IPS DF 6.9 (cell line): ENCODE measurements at regions not wholly inside any gene's neighbourhood (a gene's known extent, or its start where the extent isn't known, plus 50 kb on each side); places are given as distances from the start of the nearest gene placed in this dataset.

ENCODE experiments used
- DNase-seq: peaks from one replicate; pipeline ENCODE4 v3.0.0-alpha.2; 2013; ENCODE audit warnings: low read depth, low spot score
- H3K27ac ChIP-seq: one replicate; pipeline ENCODE4 v1.5.1; 2013; ENCODE audit warnings: low read length, control low read depth
- H3K27me3 ChIP-seq: 2 replicates; pipeline ENCODE4 v1.6.1; 2013; ENCODE audit warnings: mild to moderate bottlenecking, low read length; ENCODE audit not compliant: control insufficient read depth, insufficient read depth
- H3K36me3 ChIP-seq: 2 replicates; pipeline ENCODE4 v1.6.1; 2013; ENCODE audit warnings: low read length; ENCODE audit not compliant: control insufficient read depth, insufficient read depth
- H3K4me1 ChIP-seq: 2 replicates; pipeline ENCODE4 v1.6.1; 2013; ENCODE audit warnings: low read length; ENCODE audit not compliant: control insufficient read depth, insufficient read depth
- H3K4me3 ChIP-seq: 2 replicates; pipeline ENCODE4 v1.5.1; 2013; ENCODE audit warnings: mild to moderate bottlenecking, low read length
- H3K9me3 ChIP-seq: 2 replicates; pipeline ENCODE4 v1.6.1; 2013; ENCODE audit warnings: low read length, inconsistent platforms; ENCODE audit not compliant: control insufficient read depth, insufficient read depth
- WGBS: extraction: QIAGEN DNeasy Blood & Tissue Kit; methylation state at CpG from one replicate; pipeline ENCODE4 v1.1.7; 2013; ENCODE audit warnings: mixed read lengths, missing lambda C conversion rate; ENCODE audit not compliant: insufficient read length, insufficient coverage; 5-methylcytosine and 5-hydroxymethylcytosine counted together

GRCh38 chr2:241991299-241991698, 121.8 kb downstream of the RTP5 start:
- no peaks in the 10 kb centered on the region for H3K4me1 ChIP-seq
- H3K27me3 ChIP-seq, result no peaks in the 10 kb centered on the region
- no peak overlapping the region for H3K27ac ChIP-seq
- no peak overlapping the region for H3K4me3 ChIP-seq
- H3K9me3 ChIP-seq, result peaks cover 5% of the 10 kb centered on the region
- WGBS, result no CpG with 5 or more reads among the region's 26 CpGs
- no peak for DNase-seq
- peaks cover 2% of the 10 kb centered on the region for H3K36me3 ChIP-seq

- no peak overlapping the region for H3K27ac ChIP-seq
- H3K27me3 ChIP-seq, result no peaks in the 10 kb centered on the region; the same call in 1 of the 2 replicates
- H3K9me3 ChIP-seq, result peaks cover 5% of the 10 kb centered on the region
- no CpG with 5 or more reads among the region's 14 CpGs for WGBS
- H3K4me1 ChIP-seq, result no peaks in the 10 kb centered on the region
- no peak for DNase-seq
- peaks cover 2% of the 10 kb centered on the region for H3K36me3 ChIP-seq
- H3K4me3 ChIP-seq, result no peak overlapping the region
These were observed 123.2 kb downstream of the RTP5 start for GRCh38 chr2:241992753-241993152.

GRCh38 chr2:241993386-241994005, 124.0 kb downstream of the RTP5 start:
- Histone ChIP-seq H3K9me3 (peaks cover 5% of the 10 kb centered on the region; the same call in 1 of the 2 replicates), H3K4me3 (no peak overlapping the region), H3K27me3 (no peaks in the 10 kb centered on the region; the same call in 1 of the 2 replicates), H3K4me1 (no peaks in the 10 kb centered on the region), H3K27ac (no peak overlapping the region), H3K36me3 (peaks cover 2% of the 10 kb centered on the region)
- DNase-seq, result no peak
- WGBS, result no CpG with 5 or more reads among the region's 16 CpGs

GRCh38 chr2:241994086-241994485, 124.6 kb downstream of the RTP5 start:
- no CpG with 5 or more reads among the region's 12 CpGs for WGBS
- DNase-seq, result no peak
- Histone ChIP-seq H3K4me3 (no peak overlapping the region), H3K27me3 (no peaks in the 10 kb centered on the region; the same call in 1 of the 2 replicates), H3K9me3 (peaks cover 4% of the 10 kb centered on the region; the same call in 1 of the 2 replicates), H3K4me1 (no peaks in the 10 kb centered on the region), H3K27ac (no peak overlapping the region), H3K36me3 (peaks cover 2% of the 10 kb centered on the region)

GRCh38 chr2:241994556-241995213, 125.2 kb downstream of the RTP5 start:
- Histone ChIP-seq H3K9me3 (peaks cover 2% of the 10 kb centered on the region; the same call in 1 of the 2 replicates), H3K36me3 (peaks cover 2% of the 10 kb centered on the region), H3K27me3 (no peaks in the 10 kb centered on the region; the same call in 1 of the 2 replicates), H3K4me1 (no peaks in the 10 kb centered on the region), H3K27ac (no peak overlapping the region), H3K4me3 (no peak overlapping the region)
- WGBS, result 40% methylated on average over 1 of the region's 9 CpGs
- DNase-seq, result no peak

GRCh38 chr2:241996100-241996499, 126.6 kb downstream of the RTP5 start:
- DNase-seq, result no peak
- Histone ChIP-seq H3K36me3 (peaks cover 2% of the 10 kb centered on the region), H3K9me3 (peaks cover 2% of the 10 kb centered on the region; the same call in 1 of the 2 replicates), H3K4me3 (no peak overlapping the region), H3K27ac (no peak overlapping the region), H3K4me1 (no peaks in the 10 kb centered on the region), H3K27me3 (no peaks in the 10 kb centered on the region; the same call in 1 of the 2 replicates)
- no CpG with 5 or more reads among the region's 13 CpGs for WGBS

- WGBS, result no CpG with 5 or more reads among the region's 16 CpGs
- Histone ChIP-seq H3K36me3 (no peaks in the 10 kb centered on the region; the same call in none of the 2 replicates), H3K4me1 (no peaks in the 10 kb centered on the region), H3K9me3 (no peaks in the 10 kb centered on the region), H3K27ac (no peak overlapping the region), H3K27me3 (no peaks in the 10 kb centered on the region; the same call in 1 of the 2 replicates), H3K4me3 (no peak overlapping the region)
- DNase-seq, result no peak
These were observed 127.5 kb downstream of the RTP5 start for GRCh38 chr2:241997017-241997416.

GRCh38 chr2:241999184-241999583, 129.7 kb downstream of the RTP5 start:
- Histone ChIP-seq H3K4me3 (no peak overlapping the region), H3K36me3 (no peaks in the 10 kb centered on the region; the same call in none of the 2 replicates), H3K4me1 (no peaks in the 10 kb centered on the region), H3K27ac (no peak overlapping the region), H3K27me3 (no peaks in the 10 kb centered on the region; the same call in 1 of the 2 replicates), H3K9me3 (no peaks in the 10 kb centered on the region; the same call in 1 of the 2 replicates)
- no peak for DNase-seq
- WGBS, result no CpG with 5 or more reads among the region's 16 CpGs

- no CpG with 5 or more reads among the region's 8 CpGs for WGBS
- no peaks in the 10 kb centered on the region; the same call in 1 of the 2 replicates for H3K36me3 ChIP-seq
- no peaks in the 10 kb centered on the region for H3K4me1 ChIP-seq
- no peak overlapping the region for H3K27ac ChIP-seq
- no peak for DNase-seq
- H3K9me3 ChIP-seq, result peaks cover 6% of the 10 kb centered on the region
- H3K27me3 ChIP-seq, result no peaks in the 10 kb centered on the region; the same call in 1 of the 2 replicates
- no peak overlapping the region for H3K4me3 ChIP-seq
These were observed 132.3 kb downstream of the RTP5 start for GRCh38 chr2:242001853-242002252.

- no peak overlapping the region for H3K4me3 ChIP-seq
- peaks cover 6% of the 10 kb centered on the region for H3K9me3 ChIP-seq
- H3K4me1 ChIP-seq, result no peaks in the 10 kb centered on the region
- no peak for DNase-seq
- WGBS, result no CpG with 5 or more reads among the region's 13 CpGs
- no peak overlapping the region for H3K27ac ChIP-seq
- H3K36me3 ChIP-seq, result no peaks in the 10 kb centered on the region; the same call in 1 of the 2 replicates
- H3K27me3 ChIP-seq, result no peaks in the 10 kb centered on the region
These were observed 133.4 kb downstream of the RTP5 start for GRCh38 chr2:242002944-242003343.
